Upper lobe of left lung (tissue), 4 donors: ENCODE measurements at regions not wholly inside any gene's neighbourhood (a gene's known extent, or its start where the extent isn't known, plus 50 kb on each side); places are given as distances from the start of the nearest gene placed in this dataset.

Experiments
- POLR2A ChIP-seq, 4 donors: fragments of 450-650 bp; IDR thresholded peaks; one replicate each; pipeline ENCODE4 v1.5.1; 2016 to 2017; ENCODE audit warnings: antibody characterized with exemption in 4 of 4, mild to moderate bottlenecking in 2 of 4
- POLR2AphosphoS5 ChIP-seq, 2 donors: sonication (generic); formaldehyde crosslinking; IDR thresholded peaks; one replicate each; pipeline ENCODE4 v1.5.1; 2017; ENCODE audit warnings: antibody characterized with exemption in 2 of 2

- TF ChIP-seq POLR2AphosphoS5 (IDR thresholded peaks at IDR 0.05): no peak
- no peak for TF ChIP-seq POLR2A (IDR thresholded peaks at IDR 0.05)
Measured at GRCh38 chr9:38120961-38121360, 51.9 kb upstream of the SHB start.
